DMS153 treated with DMSO at 0.1 percent for 48 hours (cell line): ENCODE measurements at regions not wholly inside any gene's neighbourhood (a gene's known extent, or its start where the extent isn't known, plus 50 kb on each side); places are given as distances from the start of the nearest gene placed in this dataset.

ENCODE experiments used
- DNase-seq: peaks from one replicate; lab custom pipeline; 2025; ENCODE audit not compliant: unreplicated experiment; lab: John Stamatoyannopoulos, UW

DNA sequence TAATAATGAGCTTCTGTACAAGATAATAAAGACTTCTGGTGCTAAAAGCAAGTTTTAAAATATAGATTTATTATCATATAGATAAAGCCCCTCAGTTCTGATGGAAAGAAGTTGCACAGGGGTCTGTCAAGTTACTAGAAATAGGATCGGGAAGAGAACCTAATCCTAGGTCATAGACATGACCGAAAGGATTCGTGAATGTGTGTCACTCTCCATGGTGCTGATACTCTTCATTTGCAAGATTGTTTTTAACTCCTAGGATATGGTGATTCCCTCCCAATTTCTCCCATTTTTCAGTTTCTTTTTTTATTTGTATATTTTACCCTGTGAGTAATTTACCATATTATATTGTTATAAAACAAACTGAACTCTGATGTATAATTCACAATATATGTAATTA lies 58.9 kb upstream of the CTNNA2 start:
- DNase-seq = no peak

DNA sequence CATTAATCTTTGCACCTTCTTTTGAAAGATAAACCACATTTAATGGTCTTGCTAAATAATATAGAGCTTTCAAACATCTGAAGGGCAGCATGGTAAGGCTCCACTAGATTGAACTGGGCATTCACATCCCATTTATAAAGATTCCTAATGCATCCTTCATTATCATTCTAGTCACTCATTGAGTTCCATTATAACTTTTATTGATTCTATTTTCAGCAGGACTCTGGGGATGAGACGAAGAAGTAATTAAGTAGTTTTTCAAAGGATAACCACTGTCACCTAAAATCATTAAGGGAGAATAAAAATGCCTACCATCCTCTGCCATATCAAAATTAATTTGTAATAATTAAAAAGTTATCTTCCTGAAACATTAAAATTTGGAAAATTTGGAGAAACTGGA lies 60.2 kb upstream of the CTNNA2 start:
- no peak for DNase-seq

DNA sequence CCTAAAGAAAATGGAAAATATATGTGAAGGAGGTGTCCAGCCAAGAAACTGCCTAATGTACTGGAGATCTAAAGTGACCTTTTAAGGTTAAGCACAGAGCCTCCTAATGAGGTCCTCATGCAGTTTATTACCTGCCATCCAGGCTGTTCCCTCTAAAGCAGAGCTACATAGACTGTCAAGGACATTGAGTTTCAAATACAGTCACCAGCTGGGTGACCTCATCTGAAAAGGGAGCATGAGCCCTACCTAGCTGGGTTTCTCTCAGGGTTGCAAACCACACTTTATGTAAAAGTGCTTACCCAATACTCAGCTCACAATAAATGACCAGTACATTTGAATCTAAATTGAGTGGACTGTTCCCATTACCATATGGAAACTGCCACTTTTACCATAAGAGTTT lies 65.4 kb upstream of the CTNNA2 start:
- DNase-seq = no peak

DNA sequence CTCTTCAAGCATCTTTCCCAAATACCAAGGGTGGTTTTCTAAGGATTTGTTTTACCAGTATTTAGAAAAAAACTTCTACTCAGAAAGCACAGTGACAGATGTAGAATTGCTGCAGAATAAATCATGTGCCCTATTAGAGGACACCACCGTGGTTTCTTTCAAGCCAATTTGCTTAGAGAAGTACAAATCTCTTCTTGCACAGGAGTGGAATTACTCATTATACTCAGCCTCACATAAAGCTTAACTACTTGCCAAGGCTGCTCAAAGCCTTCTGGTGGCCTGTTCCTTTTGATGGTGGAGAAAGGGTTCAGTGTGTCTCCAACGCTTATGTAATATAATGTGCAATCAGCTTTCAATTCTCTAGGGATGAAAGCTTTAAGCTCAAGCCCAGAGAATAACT lies 66.5 kb upstream of the CTNNA2 start:
- DNase-seq = no peak

DNA sequence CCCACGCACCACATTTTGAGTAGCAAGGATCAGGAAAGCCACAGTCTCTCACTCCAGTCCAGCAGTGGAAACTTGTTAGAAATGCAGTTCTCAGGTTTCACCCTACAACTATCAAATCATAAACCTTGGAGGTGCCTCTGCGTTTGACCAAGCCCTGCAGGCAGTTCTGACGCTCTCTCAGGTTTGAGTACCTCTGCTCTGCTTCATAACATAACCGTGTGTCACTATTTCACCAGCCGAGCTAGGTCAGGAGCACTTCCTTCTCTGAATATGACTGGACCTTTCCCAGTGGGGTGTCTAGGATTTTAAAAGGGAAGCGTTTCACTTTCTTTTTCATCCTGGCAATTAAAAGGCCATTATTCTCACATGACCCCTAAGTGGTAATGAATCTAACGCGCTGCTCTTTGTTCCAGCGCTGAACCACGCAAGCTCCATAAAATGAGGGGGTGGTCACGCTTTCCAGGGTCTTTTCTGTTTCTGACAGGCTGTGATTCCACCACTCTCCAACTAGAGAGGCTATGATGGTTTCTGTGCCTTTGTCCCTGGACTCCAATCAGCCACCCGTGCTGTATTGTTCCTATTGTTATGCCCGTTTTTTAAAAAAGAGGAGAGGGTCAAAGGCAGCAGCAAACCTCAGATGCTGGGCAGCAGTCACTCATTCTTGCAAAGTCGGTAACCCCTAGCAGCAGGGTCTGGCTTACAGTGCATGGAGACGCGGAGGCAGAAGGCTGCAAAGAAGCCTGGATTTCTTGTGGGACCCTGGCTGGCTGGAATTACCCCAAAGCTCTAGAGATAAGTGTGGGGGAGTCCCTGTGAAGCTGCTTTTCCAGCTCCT lies 75.2 kb upstream of the CTNNA2 start:
- no peak for DNase-seq

DNA sequence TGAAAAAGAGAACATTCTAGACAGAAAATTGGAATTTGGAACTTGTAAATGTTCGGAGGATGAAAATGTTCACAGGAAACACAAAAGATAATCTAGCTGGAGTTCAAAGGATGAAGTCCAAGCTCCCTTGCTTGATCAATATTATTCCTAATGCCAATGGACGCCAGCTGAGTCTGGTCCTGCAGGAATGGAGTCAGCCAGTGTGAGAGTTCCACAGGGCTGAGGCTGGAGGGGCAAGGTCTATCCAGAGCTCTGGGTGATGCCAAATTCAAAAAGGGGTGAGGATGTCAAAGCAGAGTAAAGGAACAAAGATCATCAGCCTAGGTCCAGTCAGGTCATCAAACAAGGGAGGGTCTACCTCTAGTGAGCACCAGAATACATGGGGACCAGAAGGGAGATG lies 78.5 kb upstream of the CTNNA2 start:
- no peak for DNase-seq

DNA sequence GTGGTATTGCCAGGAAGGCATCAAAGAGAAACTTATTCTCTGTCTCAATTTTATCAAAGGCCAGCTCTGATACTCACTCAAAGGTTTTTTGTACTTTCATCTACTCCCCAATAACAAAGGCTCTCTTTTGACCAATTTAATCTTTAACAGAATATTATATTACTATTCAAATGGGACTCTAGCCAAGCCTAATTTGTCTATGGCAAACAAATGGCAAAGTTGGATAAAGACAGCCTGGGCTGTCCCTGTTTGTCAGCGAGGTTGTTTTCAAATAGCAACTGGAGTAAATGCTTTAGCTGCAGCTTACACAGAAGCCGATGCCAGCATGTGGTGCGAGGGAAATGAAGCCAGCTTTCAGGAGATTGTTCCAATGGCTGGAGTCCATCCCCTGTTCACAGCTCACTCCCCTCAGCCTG lies 80.1 kb upstream of the CTNNA2 start:
- DNase-seq = no peak

DNA sequence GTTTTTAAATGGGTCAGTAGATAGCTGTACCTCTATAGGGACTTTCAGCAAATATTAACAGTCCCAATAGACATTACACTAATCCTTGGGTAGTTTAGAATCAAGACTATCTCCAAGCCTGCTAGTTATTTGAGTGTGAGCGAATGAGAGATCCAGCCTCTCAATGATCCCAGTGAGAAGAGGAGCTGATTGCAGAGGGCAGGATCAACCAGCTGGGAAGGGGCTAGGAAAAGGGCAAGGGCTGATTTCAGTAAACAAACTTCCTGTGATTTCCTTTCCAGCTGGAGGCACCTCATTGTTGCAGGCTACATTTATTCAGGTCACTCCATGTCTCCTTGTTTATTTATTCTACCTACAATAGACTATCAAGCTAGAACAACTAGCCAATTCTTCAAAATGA lies 84.1 kb upstream of the CTNNA2 start:
- no peak for DNase-seq

DNA sequence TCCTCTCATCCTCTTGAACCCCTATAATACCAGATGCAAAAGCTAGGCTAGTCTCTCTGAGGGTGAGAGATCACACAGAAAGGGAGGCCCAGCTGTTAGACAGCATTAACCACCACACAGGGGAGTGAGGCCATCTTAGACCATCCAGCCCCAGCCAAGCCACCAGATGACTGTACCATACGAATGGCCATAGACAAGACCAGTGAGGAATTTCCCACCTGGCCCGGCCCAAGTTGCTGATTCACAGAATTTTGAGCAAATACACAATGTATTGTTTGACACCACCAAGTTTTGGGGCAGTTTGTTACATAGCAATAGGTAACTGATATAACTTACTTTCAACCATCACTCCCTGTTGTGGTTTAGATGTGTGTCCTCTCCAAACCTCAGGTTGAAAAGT lies 98.2 kb upstream of the CTNNA2 start:
- no peak for DNase-seq

DNA sequence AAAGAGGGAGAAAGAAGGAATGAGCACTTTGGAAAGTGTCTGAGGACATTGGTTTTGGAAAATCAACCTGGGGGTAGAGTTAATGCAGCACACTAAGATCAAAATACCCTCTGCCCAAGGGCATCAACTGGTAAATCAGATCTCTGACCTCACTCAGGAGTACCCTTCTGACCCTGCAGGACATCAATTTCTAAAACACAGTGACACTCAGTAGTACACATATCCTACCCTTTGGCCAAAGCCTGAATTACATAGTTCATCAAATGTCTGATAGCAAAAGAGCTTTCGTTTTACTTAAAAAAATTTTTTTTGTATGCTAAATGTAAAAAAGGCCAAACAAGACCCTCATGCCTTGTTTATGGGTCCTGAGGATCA lies 118.4 kb upstream of the CTNNA2 start:
- no peak for DNase-seq

DNA sequence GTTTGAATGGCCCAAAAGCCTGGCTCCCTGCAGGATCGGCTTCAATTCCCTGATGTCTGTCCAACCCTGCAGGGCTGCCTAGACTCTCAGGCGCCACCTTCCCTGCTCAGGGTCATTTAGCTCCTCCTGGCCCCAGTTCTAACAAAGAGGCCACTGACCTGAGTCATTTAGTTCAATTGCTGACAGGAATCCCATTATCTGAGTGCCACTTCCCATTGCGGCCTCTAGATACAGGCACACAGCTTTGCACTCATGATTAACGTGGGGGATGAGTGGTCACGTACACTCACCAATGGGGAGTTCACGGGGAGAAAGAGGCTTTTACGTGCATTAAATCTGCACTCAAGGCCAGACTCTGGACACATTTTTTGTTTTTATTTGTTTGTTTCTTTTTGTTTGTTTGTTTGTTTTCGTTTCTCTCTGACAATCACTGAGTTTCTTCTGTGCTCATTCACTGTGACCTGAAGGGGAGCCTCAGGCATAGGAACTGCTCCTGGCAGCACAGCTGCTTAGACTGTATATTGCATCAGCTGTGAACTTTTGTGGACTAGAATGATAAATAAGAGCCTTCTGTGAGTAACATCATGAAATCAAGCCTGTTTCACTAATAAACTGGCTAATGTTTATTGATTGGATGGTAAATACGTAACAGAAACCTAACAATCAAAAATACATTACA lies 118.9 kb upstream of the CTNNA2 start:
- peak; percentile 78 for DNase-seq

DNA sequence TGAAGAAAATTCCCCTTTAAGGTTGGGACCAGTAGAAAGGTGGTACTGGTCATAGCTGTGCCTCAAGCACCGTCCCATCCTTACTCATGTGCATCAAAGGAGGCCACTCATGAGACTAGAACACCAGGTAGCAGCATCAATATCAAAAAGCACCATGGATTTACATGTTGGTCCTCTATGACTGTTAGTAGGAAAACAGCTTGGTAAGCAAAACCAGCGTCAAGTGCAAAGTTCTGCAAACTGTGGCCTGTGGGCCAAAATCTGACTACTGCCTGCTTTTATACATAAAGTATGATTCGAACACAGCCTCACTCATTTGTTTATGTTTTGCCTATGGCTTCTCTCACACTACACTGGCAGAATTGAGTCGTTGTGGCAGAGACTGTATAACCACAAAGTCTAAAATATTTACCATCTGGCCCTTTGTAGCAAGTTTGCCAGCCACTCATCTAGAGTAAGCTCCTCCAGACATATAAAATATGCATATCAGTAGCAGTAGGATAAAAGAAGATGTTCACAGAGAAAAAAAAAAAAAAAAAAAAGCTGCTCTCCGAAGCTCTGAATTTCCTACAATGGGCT lies 119.7 kb upstream of the CTNNA2 start:
- DNase-seq = no peak

DNA sequence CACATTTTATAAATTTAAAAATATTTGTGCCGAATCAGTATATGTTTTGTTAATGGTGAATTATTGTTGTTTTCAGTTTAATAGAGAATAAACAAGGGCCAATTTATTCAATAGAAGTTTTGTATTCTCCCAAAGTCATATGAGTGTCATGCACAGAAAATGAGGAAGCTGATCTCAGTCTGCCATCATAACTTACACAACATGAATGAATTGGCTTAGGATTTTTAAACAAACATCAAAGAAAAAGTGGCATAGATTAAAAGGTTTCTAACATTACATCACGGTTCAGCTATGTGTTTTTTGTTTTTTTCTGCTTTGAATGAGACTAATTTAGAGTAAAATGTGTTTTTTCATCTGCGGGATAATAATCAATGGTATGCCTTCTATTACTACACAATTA lies 123.4 kb upstream of the CTNNA2 start:
- DNase-seq = no peak

DNA sequence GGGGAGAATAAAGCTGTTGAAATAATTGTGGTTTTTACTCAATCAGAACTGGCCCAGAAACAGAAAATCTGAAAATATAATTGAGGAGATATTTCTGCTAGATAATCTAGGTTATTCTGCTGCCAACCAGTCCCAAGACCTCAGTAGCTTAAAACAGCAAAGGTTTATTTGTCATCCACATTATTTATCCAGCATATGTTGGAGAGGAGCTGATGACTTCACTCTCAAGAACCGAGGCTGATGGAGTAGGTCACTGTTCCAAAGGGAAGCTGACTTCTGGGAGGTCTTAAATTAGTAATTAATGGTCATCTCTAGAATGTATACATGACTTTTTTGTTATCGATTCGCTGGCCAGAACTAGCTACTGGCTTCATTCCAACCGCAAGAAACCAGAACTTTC lies 124.8 kb upstream of the CTNNA2 start:
- no peak for DNase-seq

DNA sequence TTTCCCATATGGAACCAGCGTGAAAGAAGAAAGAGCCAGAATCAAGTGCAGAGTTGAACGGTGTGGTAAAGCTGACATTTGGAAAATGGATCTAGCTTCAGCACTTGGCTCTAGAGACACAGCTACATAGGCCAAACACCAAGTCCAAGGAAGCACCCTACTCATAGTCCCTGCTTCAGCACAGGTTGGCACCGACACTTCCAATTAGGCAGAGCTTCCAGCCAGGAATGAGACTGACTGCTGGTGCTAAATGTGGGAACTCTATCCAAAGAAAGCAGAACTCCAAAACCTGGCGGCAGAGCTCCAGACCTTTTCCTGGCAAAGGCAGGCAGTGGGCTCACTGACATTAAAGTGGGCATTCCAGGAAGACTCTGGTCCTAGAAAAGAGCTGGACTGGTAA lies 125.4 kb upstream of the CTNNA2 start:
- no peak for DNase-seq

DNA sequence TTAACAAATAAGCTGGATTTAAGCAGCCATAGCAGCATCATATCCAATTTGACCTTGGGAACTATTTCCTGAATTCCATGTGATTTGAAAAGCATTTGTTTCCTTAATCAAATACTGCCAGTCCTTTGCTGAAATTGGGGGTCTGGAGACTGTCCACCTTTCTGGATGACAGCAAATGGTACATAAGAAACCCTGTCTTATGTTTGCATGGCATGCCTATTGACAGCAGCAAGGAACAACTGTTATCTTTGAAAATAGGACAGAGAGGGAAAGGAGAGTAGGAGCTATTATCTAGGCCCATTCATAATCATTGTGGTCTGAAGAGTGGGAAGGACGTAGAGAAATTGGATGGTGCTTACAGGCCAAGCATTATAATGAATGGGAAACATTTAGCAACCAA lies 129.2 kb upstream of the CTNNA2 start:
- no peak for DNase-seq

DNA sequence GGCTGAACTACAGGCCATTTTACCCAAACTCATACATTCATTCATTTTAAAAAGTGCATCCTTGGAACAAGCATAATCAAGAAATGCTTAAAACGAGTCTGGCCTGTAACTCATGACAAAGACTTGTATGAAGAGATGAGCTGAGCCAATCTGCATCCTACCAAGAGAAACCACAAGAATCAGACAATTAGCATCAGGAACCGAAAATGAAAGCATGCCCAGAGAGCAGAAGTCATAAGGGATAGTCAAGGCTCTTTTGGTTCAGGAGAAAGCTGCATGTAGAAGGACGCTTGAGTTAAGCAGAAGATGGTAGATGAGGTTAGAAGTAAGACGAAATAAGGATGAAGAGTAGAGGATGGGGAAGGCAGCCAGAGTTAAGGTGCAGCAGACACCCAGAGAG lies 137.0 kb upstream of the CTNNA2 start:
- DNase-seq = no peak

DNA sequence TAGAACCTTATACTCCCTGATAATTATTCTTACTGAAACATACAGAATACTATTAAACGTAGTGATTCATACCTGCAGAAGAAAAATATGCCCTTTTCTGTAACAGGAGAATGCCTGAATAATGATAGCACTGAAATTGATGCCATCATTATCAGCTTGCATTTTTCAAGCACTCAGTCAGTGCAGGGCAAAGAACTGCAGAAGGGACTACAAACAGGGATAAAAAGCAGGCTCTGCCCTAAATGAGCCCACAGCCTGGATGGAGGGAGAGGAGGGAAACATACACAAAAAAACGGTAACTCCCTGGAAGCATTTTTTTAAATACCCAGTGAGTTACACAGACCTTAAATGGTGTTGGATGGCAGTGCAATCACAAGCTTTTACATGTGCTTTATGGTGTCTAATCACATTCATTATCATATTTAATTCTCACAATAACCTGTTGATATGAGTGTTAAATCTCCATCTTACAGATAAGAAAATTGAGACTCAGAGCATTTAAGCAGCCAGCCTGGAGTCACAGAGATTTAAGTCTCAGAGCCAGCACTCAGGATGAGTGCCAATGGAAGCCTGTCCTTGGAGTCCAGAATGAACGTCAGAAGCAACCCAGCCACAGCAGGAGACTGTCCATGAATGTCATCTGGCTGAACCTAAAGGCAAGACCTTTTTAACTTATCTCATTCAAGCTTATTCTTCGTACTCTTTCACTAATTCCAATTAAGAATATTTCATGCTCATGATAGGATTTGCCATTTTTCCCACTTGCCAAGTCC lies 139.3 kb upstream of the CTNNA2 start:
- DNase-seq = no peak

DNA sequence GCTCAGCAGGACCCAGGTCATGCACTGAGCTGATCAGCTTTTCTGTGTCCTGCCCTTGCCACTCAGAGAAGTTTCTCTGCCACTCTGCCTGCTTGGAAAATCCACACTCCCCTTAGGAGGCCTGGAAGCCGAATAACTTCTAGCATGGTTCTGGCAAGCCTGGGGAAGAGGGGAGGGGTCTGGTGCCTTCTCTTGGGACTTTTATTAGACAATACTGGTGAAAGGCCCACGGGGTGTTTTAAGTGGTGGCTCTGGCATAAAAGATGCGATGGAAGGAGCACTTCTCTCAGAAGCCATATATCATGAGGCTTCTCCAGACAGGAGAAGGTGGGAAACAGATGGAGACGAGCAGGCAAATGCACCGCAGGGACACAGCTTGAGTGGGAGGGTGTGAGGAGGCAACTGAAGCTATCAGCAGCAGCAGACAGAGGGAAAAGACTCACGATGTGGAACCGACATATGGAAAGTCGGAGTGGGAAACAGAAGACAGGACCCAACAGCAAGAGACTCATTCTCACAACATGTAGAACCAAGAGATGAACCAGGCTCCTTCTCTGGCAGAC lies 141.8 kb upstream of the CTNNA2 start:
- DNase-seq = no peak

DNA sequence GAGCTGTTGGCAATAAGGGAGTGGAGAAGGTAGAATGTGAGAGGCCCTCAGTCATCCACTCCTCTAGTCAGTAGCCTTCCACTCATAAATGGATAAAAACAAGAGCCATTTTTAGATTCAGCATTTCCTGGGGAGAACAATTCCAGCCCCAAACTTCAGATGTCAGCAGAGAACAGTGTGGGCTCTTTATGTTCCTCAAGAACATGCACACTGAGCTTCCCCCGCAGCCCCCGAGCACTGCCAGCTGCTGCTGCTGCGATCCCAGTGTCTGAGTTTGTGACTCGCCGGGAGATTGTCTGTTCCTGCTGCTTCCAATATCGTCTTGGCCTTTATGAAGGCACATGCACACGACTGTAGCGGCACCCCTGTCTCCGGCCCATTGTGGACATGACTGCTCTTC lies 143.7 kb upstream of the CTNNA2 start:
- DNase-seq = no peak

DNA sequence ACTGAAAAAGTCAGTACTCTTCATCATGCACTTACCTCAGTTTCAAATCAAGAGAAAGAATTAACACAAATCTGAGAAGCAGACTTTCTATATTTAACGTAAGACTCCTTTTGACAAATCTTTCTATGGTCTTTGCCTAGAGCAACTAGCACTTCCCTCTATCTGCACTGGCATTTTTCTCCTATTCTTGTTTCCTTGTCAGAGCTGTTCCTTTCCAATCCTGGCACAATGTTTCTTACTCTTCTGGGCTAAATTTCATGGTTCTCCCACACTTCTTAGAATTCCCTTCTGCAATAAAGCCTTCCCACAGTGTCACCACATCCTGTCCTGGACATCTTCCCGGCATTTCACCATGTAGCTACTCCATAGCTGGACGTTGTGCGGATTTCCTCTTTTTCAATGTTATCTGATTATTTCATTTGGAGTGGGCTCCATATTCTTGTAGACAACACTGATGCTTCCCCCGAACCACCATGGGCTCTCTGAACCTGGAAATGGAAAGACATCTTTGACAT lies 144.7 kb upstream of the CTNNA2 start:
- no peak for DNase-seq
